A549 (cell line): ENCODE measurements at regions not wholly inside any gene's neighbourhood (a gene's known extent, or its start where the extent isn't known, plus 50 kb on each side); places are given as distances from the start of the nearest gene placed in this dataset.

Source experiments
- BHLHE40 ChIP-seq: IDR thresholded peaks from 2 replicates; pipeline ENCODE4 v1.6.1; 2012; ENCODE audit warnings: low read depth, low read length, inconsistent platforms
- CBX8 ChIP-seq: fragments of 200-600 bp; sonication (generic); IDR thresholded peaks from 2 replicates; pipeline ENCODE4 v1.6.1; 2016
- CHD2 ChIP-seq: fragments of 150-350 bp; IDR thresholded peaks from 2 replicates; pipeline ENCODE4 v1.6.1; 2014; ENCODE audit warnings: low read length; ENCODE audit not compliant: partially characterized antibody
- EP300 ChIP-seq, 2 experiments: fragments of >200 bp; sonication (Bioruptor Twin); formaldehyde crosslinking; IDR thresholded peaks; 2 replicates in 1 of 2; 3 replicates in 1 of 2; pipeline ENCODE4 v1.6.1; 2016 to 2017
- GATA3 ChIP-seq: IDR thresholded peaks from 2 replicates; pipeline ENCODE4 v1.6.1; 2012; ENCODE audit warnings: borderline replicate concordance
- MAZ ChIP-seq: fragments of 150-350 bp; IDR thresholded peaks from 2 replicates; pipeline ENCODE4 v1.6.1; 2014; ENCODE audit warnings: antibody characterized with exemption, low read depth, low read length, borderline replicate concordance
- MYC ChIP-seq: IDR thresholded peaks from 2 replicates; pipeline ENCODE4 v1.6.1; 2012; ENCODE audit warnings: mild to moderate bottlenecking, inconsistent platforms, low read length, improper control_type of control experiment, borderline replicate concordance
- RAD21 ChIP-seq, 2 experiments: fragments of >200 bp in 1 of 2; sonication (Bioruptor Twin) in 1 of 2; formaldehyde crosslinking in 1 of 2; IDR thresholded peaks in 1 of 2; conservative IDR thresholded peaks in 1 of 2; 2 replicates in 1 of 2; 3 replicates in 1 of 2; pipeline ENCODE4 v1.6.1; 2012 to 2018; ENCODE audit warnings: inconsistent platforms in 1 of 2
- ZC3H11A ChIP-seq: fragments of 450-650 bp; IDR thresholded peaks from 2 replicates; pipeline ENCODE4 v1.6.1; 2014; ENCODE audit warnings: antibody characterized with exemption, mild to moderate bottlenecking
- ZFP36 ChIP-seq: fragments of 450-650 bp; IDR thresholded peaks from 2 replicates; pipeline ENCODE4 v1.6.1; 2014; ENCODE audit warnings: borderline replicate concordance; ENCODE audit not compliant: partially characterized antibody
- ZNF302 ChIP-seq: fragments of 250-450 bp; sonication (Bioruptor Pico); IDR thresholded peaks from 2 replicates; pipeline ENCODE4 v1.9.0; 2021; ENCODE audit warnings: inconsistent platforms, mild to moderate bottlenecking, moderate library complexity
- TF ChIP-seq, protein P1 (sequence below): fragments of >200 bp; sonication (Bioruptor Twin); formaldehyde crosslinking; IDR thresholded peaks from 3 replicates; pipeline ENCODE4 v1.5.1; 2016
- TF ChIP-seq, protein P2 (sequence below): fragments of 250-450 bp; sonication (Bioruptor Pico); IDR thresholded peaks from 2 replicates; pipeline ENCODE4 v1.5.0; 2021; ENCODE audit warnings: mild to moderate bottlenecking, moderate library complexity, borderline replicate concordance
- TF ChIP-seq, protein P3 (sequence below): IDR thresholded peaks from 2 replicates; pipeline ENCODE4 v1.6.1; 2012

DNA sequence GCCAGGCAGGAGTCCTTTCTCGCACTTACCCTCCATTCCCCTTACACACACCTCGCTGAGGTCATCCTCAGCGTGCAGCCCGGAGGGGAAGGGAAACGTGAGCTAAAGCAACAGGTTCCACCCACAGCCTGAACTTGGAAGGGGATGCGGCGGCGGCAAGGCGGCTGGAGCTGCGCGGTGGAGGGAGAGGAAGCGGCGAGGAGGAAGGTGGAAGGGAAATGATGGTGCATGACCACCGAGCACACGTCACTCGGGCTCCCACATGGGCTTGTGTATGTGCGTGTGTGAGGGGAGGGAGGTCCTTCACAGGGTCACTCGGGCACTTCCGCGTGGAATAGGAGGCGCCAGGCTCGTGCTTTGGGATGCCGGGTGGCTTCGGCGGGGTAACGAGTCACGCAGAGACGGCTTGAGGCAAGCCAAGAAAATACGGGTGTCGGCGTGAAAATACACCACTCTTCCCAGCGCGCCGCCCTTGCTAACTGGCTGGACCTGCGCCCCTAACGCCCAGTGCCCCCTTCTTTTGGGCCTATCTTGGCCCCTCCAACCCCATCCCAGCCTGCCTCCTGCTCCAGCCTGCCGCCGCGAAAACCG is 225.5 kb upstream of the IL12A start:
- TF ChIP-seq, protein P1, sequence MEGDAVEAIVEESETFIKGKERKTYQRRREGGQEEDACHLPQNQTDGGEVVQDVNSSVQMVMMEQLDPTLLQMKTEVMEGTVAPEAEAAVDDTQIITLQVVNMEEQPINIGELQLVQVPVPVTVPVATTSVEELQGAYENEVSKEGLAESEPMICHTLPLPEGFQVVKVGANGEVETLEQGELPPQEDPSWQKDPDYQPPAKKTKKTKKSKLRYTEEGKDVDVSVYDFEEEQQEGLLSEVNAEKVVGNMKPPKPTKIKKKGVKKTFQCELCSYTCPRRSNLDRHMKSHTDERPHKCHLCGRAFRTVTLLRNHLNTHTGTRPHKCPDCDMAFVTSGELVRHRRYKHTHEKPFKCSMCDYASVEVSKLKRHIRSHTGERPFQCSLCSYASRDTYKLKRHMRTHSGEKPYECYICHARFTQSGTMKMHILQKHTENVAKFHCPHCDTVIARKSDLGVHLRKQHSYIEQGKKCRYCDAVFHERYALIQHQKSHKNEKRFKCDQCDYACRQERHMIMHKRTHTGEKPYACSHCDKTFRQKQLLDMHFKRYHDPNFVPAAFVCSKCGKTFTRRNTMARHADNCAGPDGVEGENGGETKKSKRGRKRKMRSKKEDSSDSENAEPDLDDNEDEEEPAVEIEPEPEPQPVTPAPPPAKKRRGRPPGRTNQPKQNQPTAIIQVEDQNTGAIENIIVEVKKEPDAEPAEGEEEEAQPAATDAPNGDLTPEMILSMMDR = no peak
- TF ChIP-seq ZFP36 (no peak), CBX8 (no peak), RAD21 (conservative IDR thresholded peaks at IDR 0.05 in 1 of 2, IDR thresholded peaks at IDR 0.05 in 1 of 2) (no peak), GATA3 (no peak), CHD2 (no peak), BHLHE40 (peak; percentile 76), MAZ (no peak), ZNF302 (CRISPR knock-in tag) (no peak), EP300 (IDR thresholded peaks at IDR 0.05) (no peak; a peak in 1 of 5 replicates), MYC (peak; percentile 81; the same call in 1 of the 2 replicates), ZC3H11A (no peak)
- TF ChIP-seq, protein P2, sequence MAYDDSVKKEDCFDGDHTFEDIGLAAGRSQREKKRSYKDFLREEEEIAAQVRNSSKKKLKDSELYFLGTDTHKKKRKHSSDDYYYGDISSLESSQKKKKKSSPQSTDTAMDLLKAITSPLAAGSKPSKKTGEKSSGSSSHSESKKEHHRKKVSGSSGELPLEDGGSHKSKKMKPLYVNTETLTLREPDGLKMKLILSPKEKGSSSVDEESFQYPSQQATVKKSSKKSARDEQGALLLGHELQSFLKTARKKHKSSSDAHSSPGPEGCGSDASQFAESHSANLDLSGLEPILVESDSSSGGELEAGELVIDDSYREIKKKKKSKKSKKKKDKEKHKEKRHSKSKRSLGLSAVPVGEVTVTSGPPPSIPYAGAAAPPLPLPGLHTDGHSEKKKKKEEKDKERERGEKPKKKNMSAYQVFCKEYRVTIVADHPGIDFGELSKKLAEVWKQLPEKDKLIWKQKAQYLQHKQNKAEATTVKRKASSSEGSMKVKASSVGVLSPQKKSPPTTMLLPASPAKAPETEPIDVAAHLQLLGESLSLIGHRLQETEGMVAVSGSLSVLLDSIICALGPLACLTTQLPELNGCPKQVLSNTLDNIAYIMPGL (CRISPR knock-in tag) = no peak
- TF ChIP-seq, protein P3, sequence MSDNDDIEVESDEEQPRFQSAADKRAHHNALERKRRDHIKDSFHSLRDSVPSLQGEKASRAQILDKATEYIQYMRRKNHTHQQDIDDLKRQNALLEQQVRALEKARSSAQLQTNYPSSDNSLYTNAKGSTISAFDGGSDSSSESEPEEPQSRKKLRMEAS = peak; percentile 75
